GM21367 (cell line): ENCODE measurements at regions not wholly inside any gene's neighbourhood (a gene's known extent, or its start where the extent isn't known, plus 50 kb on each side); places are given as distances from the start of the nearest gene placed in this dataset.

ENCODE experiments used
- ATAC-seq: cut with Tn5 transposase; IDR thresholded peaks from one replicate; pipeline ENCODE4 v1.9.1; 2021; ENCODE audit not compliant: unreplicated experiment

GRCh38 chr2:4356109-4356508 is 652.7 kb downstream of the DCDC2C start:
- no peak for ATAC-seq

- ATAC-seq = no peak
Measured at GRCh38 chr2:4356541-4356940, 653.2 kb downstream of the DCDC2C start.

- ATAC-seq = no peak
Measured at GRCh38 chr2:4357121-4357520, 653.7 kb downstream of the DCDC2C start.

- ATAC-seq = no peak
Measured at GRCh38 chr2:4358837-4359236, 655.5 kb downstream of the DCDC2C start.

- no peak for ATAC-seq
Measured at GRCh38 chr2:4368907-4369306, 665.5 kb downstream of the DCDC2C start.

- no peak for ATAC-seq
Measured at GRCh38 chr2:4369826-4370419, 666.5 kb downstream of the DCDC2C start.

- ATAC-seq = no peak
Measured at GRCh38 chr2:4370422-4371090, 667.2 kb downstream of the DCDC2C start.

- no peak for ATAC-seq
Measured at GRCh38 chr2:4381049-4381448, 677.7 kb downstream of the DCDC2C start.

GRCh38 chr2:4381773-4382172 is 678.4 kb downstream of the DCDC2C start:
- no peak for ATAC-seq

- no peak for ATAC-seq
Measured at GRCh38 chr2:4391013-4391412, 687.6 kb downstream of the DCDC2C start.

- no peak for ATAC-seq
Measured at GRCh38 chr2:4404363-4404762, 701.0 kb downstream of the DCDC2C start.

GRCh38 chr2:4408321-4408720 is 704.9 kb downstream of the DCDC2C start:
- ATAC-seq = no peak

- no peak for ATAC-seq
Measured at GRCh38 chr2:4412637-4413187, 709.3 kb downstream of the DCDC2C start.

GRCh38 chr2:4415171-4415570 is 711.8 kb downstream of the DCDC2C start:
- ATAC-seq = no peak

GRCh38 chr2:4415810-4416413 is 712.5 kb downstream of the DCDC2C start:
- no peak for ATAC-seq

- ATAC-seq = no peak
Measured at GRCh38 chr2:4416431-4416830, 713.1 kb downstream of the DCDC2C start.

- ATAC-seq = no peak
Measured at GRCh38 chr2:4417771-4418170, 714.4 kb downstream of the DCDC2C start.

- ATAC-seq = no peak
Measured at GRCh38 chr2:4420032-4420431, 716.7 kb downstream of the DCDC2C start.

GRCh38 chr2:4424153-4424552 is 720.8 kb downstream of the DCDC2C start:
- no peak for ATAC-seq

- ATAC-seq = no peak
Measured at GRCh38 chr2:4427083-4427482, 723.7 kb downstream of the DCDC2C start.

- ATAC-seq = no peak
Measured at GRCh38 chr2:4445821-4446220, 742.4 kb downstream of the DCDC2C start.

GRCh38 chr2:4454907-4455306 is 751.5 kb downstream of the DCDC2C start:
- ATAC-seq = no peak
